Omental fat pad (tissue), 3 donors: ENCODE measurements at regions not wholly inside any gene's neighbourhood (a gene's known extent, or its start where the extent isn't known, plus 50 kb on each side); places are given as distances from the start of the nearest gene placed in this dataset.

Experiments
- ATAC-seq: fragments of 150-250 bp; one replicate; pipeline ENCODE4 v1.9.1; 2016; ENCODE audit warnings: mild to moderate bottlenecking, moderate library complexity; ENCODE audit not compliant: low FRiP score
- DNase-seq: peaks from one replicate; pipeline ENCODE4 v3.0.0-alpha.2; 2019; ENCODE audit warnings: low spot score
- CTCF ChIP-seq, 3 donors: fragments of 450-650 bp; IDR thresholded peaks; one replicate each; pipeline ENCODE4 v1.5.1; 2016 to 2017; ENCODE audit warnings: antibody characterized with exemption in 3 of 3, mild to moderate bottlenecking in 3 of 3, moderate library complexity in 2 of 3

DNA sequence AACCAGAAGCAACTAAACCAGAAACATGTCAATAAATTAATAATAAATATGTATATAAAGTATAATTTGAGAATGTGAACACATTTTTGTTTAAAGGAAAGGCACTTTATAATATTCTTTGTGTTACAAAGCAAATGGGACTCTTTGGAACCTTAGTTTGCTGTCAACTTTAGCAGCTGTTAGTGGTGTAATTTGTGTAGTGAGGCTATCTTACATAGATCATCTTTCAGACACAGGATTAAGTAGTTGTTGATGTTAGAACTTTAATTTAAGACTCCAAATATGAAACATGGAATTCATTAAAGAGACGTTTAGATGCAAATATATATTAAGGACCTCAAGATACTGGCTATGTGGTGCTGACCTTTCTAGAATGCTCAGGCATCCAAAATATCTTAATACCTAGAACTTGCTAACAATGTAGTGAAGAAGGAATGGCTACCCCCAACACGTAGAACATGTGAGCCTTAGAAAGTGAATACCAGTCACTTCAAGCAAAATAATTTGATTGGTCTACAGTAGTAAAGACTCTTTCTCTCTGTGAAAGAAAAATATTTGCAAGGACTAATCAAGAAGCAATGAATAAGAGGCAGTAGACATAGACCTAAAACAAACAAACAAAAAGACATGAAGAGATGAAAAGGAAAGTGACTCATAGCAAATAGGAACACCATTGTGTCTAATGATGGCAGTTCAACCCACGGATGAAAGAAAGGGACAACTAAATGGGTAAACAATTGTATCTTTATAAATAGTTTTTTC is 811.4 kb downstream of the USP25 start:
- no peak for ATAC-seq
- TF ChIP-seq CTCF (IDR thresholded peaks at IDR 0.05), result no peak
- DNase-seq, result no peak

- no peak for TF ChIP-seq CTCF (IDR thresholded peaks at IDR 0.05)
- no peak for DNase-seq
- ATAC-seq, result no peak
Measured at GRCh38 chr21:16550118-16550517, 820.3 kb downstream of the USP25 start.

DNA sequence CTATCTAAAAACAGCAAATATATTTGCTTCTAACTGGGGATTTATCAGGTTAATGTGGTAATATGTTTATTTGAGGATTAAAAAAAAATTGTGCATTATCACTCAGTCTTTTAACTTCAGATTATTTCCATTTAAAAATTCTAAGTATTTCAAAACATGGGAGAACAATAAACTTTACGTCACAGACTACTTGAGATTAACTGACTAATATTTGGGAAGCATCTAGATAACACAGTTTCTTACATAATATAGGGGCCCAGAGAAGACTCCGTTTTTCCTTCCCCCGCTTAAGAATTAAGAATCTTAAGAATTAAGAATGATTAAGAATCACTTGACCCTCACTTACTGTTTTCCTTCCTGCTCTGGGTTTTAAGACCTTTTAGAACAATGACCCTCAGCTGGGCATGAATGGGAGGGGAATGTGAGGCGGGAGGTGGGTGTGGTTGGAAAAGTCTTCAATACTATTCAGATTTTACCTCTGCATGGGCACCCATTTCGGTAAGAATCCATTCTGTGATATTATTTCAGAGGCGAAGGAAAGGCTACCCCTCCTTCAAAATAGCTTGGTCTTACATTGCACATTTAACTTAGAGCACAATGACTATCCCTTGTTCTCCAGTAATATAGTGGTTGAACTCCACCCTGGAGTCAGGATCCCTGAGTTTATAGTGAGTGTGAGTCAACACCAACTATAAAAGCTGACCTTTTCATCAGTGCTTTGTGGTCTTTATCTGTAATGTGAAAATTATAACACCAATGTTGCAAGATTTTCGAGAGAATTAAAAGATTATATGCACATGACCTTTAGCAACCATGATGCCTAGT is 821.3 kb downstream of the USP25 start:
- no peak for DNase-seq
- no peak for ATAC-seq
- no peak for TF ChIP-seq CTCF (IDR thresholded peaks at IDR 0.05)

DNA sequence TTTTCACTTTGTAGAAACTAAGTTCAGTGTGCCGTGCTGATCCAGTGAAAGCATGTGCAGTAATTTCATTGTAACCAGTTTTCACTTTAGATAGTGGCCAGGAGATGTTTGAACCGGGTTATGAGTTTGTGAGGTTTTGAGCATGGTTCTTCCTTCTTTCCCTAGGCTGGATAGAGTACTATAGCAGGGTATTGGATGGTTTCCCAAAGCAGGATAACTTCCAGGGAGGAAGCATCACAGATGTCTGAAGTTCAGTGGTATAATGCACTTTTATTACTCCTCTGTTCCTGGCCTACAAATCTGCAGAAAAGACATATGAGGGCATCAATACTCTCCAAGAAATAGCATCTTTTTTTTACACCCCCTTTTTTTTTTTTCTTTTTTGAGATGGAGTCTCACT is 823.1 kb downstream of the USP25 start:
- ATAC-seq (no peak), DNase-seq (no peak)
- TF ChIP-seq CTCF (IDR thresholded peaks at IDR 0.05), result no peak

DNA sequence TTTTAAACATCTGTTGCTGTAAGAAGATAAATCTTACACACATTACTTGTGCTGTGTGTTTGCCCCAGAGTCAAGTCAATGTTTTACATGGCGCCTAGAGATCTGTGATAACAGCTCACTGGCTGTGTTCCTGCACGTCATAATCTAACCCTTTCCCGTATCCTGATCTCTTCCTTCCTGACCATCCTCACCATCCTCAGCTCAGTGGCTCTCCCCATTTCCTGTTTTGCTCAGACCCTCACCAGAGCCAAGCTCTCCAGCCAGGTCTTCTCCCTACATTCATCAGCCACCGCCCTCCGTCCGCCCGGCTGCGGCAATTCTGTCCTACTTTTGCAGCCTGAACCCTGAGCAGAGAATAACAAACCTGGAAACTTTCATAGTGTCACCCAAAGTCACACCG is 824.7 kb downstream of the USP25 start:
- no peak for DNase-seq
- TF ChIP-seq CTCF (IDR thresholded peaks at IDR 0.05), result no peak
- ATAC-seq, result no peak

DNA sequence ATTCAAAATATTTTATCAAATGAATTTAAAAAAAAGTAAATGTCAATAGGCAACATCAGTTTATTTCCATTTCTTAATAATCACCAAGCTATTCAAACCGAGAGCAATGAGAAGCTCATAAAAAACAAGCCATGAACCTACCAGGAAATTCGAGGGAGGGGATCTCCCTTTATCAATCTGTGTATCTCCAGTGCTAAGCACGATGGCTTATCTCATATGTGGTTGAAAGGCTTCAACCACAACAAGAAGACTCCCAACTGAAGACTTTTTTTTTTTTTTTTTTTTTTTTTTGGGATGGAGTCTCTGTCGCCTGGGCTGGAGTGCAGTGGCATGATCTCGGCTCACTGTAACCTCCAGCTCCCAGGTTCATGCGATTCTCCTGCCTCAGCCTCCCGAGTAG is 833.3 kb downstream of the USP25 start:
- ATAC-seq, result no peak
- no peak for DNase-seq
- TF ChIP-seq CTCF (IDR thresholded peaks at IDR 0.05), result no peak
